Fibroblast of skin of right quadriceps (primary cell): ENCODE measurements at regions not wholly inside any gene's neighbourhood (a gene's known extent, or its start where the extent isn't known, plus 50 kb on each side); places are given as distances from the start of the nearest gene placed in this dataset.

Experiments used
- DNase-seq: peaks from one replicate; pipeline ENCODE4 v3.0.0-alpha.2; 2013

DNA sequence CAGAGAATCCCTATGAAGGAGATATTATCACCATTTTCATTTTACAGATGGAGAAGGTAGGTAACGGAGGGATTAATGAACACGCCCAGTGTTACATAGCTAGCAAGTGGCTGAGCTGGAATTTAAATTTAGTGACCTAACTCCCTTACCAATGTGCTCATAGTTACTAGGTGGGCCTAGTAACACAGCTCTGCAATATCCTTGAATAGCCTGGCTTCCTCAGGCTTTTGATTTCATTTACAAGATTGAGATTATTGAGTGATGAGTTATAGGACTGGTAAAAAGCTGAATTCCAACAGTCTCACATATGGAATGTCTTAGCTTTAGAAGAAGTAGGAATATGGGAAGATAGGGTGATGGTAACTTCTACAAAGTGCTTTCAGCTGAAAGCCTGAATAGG lies 336.3 kb upstream of the KIF2A start:
- DNase-seq: peak; percentile 69

DNA sequence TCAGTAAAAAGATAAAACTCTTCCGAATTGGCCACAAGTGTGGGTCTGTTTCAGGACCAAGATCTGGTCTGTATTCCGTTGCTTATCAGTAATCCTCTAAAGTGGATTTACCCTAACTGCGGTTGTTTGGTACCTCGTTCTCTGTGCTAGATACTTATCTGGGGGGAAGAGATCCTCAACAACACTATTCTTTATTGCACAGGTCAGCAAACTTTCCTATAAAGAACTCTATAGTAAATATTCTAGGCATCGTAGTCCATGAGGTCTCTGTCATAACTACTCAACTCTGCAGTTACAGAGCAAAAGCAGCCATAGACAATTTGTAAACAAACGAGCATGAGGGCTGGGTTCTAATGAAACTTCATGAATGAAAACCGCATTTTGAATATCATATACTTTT lies 335.8 kb upstream of the KIF2A start:
- DNase-seq: no peak

DNA sequence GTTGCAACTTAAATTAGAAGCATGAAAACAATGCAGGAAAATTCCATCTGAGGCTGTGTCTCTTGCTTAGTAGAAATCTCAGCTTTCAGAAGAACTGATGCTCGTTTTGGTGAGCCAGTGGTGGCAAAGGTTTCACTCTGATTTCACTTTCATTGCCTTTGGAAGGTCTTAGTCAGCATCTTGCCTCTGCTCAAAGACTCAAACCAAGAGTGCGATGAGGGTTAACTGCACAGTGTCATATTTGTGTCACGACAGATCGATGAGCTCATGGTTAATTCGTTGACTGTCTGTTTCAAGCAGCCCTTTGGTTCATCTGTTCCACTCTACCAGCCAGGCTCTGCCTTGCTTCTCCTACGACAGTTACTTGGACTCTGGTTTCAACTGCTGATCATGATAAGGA lies 331.3 kb upstream of the KIF2A start:
- DNase-seq: no peak

DNA sequence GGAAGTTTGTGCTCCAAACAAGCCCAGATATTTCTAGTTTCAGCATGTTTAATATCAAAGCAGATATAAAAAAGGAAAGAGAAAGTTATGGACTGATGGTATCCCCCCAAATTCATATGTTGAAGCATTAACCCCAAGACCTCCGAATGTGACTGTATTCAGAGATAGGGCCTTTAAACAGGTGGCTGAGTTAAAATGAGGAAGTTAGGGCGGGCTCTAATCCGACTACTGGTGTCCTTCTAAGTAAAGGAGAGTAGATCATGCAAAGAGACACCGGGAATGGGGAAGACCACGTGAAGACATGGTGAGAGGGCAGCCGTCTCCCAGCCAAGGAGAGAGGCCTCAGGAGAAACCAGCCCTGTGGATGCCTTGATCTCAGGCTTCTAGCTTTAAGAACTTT lies 324.1 kb upstream of the KIF2A start:
- no peak for DNase-seq

DNA sequence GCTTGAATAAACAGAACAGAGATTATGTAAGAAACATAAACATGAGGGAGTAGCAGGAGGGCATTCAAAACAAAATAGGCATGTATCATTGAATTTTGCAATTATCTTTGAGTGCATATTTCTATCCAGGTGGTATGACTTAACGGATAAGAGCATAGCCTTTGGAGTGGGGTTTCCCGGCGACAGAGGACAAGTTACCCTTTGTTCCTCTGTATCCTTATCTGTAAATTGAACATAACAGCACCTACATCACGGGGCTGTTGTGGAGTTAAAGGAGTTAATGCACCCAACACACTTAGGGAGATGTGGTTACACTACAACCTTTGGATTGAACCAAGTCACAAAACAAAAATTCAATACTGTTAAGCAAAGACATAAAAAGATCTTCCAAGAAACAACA lies 314.6 kb upstream of the KIF2A start:
- no peak for DNase-seq

DNA sequence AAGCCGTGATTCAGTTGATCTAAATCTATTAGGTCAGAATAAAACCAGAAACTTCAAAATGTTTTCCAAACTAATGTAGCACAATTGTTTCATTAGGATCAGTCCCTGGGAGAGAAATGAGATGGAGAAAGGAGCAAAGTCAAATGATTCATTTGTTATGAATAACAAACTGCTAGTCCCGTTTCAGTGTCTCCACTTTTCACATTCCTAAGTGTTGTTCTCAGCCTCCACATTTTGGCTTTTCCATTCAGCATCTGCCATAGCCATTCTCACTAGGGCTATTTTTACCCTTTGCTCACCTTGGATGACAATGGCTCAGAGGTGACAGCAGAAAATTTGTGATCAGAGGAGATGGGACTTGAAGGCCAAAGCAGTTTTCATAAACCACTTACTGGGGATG lies 314.1 kb upstream of the KIF2A start:
- peak; percentile 54 for DNase-seq

DNA sequence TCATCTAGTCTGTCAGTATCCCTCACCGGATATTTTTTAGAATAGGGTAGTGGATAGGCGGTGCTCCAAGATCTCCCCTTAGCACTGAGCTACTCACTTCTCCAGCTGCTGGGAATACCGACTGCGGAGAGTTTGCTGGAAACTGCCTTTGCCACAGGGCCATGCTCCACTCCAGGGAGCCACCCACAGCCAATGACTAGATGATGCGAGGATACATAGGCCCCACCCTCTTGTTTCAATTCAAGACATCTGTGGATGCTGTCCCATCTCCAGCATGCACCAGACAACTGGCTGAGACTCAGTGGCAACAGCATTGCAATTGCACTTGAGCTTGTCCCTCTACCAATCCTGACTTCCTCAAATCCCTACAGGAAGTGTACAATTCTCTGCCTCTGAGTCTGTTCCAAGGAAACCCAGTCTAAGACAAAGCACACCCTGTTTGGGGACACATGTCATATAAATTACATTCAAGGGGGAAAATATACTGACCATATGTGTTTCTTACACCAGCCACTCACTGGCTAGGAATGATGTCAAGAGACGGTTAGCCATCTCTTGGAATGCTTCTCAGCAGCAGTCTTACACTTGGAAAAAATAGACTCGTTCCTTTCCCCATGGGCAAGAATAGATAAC lies 312.6 kb upstream of the KIF2A start:
- peak; percentile 58 for DNase-seq

DNA sequence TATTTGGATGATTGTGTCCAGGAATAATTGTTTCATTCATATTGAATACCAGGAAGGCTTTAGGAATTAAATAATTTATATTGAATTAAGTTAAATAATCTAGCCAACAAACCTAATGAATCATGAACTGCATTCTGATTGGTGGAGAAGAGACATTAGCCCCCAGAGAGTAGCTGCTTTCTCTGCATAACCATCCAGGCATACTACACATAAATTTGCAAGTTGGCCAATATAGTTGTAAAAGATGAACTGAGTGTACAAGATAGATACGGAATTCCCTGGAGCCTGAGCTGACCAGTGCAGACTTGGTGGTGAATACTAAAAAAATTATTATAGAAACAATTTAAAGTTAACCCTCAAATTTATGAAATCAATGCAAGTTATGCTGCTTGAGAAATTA lies 311.8 kb upstream of the KIF2A start:
- DNase-seq: peak; percentile 22

DNA sequence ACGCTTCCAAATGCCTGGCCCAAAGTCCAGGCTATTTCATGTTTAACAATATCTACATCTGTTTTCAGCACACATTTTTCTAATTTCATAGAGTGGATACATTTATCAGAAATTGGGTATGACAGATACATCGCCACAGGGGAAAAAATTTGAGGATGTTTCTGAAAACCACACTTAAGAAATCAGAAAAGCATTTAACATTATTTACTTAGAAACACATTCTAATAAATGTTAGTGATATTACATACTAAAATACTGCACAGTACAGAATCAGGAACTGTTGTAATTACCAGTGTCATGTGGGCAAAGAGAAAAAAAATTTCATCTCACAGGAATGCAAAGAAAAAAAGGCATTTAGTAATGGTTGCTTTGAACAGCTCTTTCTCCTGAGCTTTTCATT lies 310.5 kb upstream of the KIF2A start:
- peak; percentile 48 for DNase-seq

DNA sequence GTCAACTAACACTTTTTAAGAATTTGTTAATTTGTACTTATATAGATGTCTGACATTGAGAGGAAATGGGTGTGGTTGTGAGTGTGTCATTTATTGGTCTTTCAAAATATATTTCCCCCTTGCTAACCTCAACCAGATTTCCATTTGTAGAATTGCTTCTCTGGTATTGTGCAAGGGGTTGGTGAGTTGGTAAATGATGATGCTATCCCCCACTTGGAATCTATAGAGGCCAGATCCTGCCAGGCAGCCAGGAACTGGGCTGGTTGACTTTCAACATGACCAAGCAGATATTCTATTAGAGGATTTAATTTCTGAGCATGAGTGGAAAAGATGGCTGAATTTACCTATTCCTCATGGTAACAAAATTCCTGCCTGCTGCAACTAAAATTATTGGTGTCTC lies 306.6 kb upstream of the KIF2A start:
- peak; percentile 35 for DNase-seq

DNA sequence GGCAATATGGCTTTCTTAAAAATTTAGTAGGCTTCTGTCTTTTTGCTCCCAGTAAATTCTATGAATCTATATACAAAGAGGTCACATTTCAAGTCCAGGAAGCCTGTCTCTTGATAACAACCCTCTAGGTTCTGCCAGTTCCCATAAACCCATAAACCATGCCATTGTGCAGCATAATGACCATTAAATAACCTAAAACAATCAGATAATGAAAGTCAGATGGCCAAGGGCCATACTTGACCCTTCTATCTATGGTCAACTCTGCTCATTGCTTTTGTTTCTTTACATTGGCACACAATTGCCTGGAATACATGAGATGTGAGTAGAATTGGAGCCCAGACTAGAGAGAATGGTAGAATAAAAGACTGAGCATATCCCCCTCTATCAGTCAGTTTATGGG lies 305.4 kb upstream of the KIF2A start:
- DNase-seq: no peak

DNA sequence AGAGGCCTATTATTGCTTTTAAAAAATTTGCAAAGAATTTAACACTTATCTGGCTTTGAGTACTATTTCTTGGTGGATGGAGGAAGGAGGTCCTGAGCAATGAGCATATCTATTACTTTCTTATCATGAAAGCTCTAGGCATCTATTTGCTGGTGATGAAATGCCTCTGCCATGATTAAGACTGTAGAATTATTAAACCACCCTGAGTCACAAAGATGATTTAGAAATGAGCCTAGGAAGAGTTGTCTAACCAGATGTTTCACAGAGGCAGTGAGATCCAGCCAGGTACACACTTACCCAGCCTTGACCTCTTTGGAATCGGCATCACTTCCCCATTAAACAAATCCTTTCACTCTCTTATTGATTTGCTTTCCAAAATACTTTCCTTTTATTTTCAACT lies 304.4 kb upstream of the KIF2A start:
- no peak for DNase-seq

DNA sequence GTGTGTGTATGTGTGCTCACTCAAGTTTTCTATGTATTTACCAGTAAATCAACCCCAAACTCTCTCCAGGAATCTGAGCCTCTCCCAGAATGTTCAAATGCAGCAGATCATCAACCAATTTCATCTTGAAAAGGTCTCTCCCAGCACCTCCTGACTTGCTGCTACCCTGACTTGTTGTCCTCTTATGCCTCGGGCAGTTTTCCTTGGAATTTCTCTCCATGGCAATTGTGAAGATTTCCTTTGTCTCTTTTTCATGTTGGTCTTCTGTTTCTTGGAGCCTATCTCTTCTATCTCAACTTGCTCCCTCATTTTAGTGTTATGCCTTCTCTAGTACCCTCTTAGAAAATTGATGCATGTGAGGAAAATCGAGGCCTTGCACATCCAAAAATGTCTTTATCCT lies 303.6 kb upstream of the KIF2A start:
- DNase-seq: no peak

DNA sequence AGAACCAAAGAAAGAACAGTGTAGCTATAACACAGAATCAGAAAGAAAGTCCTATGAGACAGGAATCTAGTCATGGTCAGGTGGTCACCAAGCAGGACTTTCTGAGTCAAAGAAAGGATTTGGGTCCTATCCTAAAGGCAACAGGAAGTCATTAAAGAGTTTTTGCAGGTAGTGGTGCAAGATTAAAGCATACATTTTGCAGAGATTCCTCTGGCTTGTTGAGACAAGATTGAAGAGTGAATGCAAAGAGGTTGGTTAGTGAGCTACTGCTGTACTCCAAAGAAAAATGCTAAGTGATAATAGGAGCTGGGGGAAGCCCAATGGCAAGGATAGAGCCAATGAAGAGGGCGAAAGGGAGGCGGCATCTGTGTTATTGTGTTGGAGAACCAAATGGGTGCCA lies 300.5 kb upstream of the KIF2A start:
- no peak for DNase-seq

DNA sequence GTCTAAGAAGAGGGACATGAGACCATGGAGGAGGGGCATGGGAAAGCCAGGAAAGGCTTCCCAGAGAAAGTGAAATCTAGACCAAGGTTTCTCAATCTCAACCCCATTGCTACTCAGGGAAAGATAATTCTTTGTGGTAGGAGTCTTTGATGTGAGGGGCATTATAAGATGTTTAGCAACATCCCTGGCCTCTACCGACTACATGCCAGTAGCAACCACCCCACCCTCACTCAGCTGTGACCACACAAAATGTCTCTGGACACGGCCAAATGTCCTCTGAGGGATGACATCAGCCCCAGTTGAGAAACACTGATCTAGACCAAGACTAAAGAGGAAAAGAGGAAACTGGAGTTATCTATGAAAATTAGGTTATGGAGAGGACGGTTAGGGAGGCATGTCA lies 298.5 kb upstream of the KIF2A start:
- no peak for DNase-seq

DNA sequence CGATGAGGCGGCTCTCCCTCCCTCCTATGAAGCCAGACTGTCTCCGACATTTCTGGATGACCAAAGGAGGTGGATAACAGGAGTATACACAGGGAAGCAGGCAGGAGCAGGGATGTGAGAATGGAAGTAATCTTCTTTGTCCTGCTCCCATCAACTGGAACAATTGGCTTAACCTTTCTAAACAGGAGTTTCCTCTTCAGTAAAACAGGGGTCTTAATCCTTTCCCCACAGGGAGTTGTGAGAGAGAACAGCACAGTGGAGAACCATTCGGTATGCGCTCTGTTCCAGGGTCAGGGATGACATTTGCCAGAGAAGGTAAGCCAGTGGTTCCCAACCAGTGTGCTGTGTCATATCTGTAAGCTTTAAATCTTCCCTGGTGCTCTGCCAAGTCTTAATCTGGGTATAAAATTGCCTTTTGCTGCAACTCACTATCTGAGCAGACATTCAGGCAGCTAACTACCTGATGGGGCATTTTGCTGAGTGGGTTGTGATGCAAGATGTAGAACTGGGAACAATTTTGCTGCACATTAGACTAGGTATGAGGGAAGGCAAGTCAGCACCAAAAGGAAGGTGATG lies 294.8 kb upstream of the KIF2A start:
- DNase-seq: no peak

DNA sequence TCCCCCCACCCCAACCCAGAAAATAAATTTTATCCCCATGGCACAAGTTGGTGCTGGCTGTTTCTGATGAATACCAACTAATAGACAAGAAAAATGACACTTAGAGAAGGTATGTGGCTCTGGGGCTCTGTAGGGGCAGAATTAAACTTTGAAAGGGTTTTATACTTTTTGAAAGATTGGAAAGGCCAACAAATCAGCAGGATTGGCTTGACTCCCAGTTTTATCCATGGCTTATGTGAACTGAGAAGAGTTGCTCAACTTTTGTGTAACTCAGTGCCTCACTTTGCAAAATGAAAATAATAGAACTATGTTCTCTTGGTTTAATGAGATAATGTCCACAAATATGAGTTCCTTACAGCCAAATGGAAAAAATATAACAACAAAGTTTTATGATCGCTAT lies 288.9 kb upstream of the KIF2A start:
- peak; percentile 43 for DNase-seq

DNA sequence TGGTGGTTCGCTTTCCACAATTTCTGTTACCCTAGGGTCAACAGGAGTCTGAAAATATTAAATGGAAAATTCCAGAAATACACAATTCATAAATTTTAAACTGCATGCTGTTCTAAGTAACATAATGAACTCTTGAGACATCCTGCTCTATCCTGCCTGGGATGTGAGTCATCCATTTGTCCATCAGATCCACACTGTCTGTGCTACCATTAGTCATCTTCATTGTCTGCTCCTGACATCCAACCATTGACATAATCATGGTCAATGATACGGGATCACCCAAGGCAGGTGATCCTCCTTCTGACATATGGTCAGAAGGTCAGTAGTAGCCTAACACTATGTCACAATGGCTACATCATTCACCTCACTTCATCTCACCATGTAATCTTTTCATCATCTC lies 276.7 kb upstream of the KIF2A start:
- peak; percentile 47 for DNase-seq

DNA sequence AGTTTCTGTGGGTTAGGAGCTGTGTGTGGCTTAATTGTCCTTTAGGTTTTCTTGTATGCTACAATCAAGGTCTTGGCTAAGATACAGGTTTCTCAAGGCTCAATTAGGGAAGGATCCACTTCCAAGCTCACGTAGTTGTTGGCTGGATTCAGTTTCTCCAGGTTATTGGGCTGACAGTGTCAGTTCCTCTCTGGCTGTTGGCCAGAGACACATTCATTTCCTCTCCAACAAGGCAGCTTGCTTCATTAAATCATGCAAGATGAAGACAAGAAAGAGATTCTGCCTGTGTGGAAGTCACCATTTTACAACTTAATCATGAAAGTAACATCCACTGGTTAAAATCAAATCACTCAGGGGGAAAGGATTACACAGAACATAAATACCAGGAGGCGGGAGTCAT lies 275.7 kb upstream of the KIF2A start:
- DNase-seq: peak; percentile 27

DNA sequence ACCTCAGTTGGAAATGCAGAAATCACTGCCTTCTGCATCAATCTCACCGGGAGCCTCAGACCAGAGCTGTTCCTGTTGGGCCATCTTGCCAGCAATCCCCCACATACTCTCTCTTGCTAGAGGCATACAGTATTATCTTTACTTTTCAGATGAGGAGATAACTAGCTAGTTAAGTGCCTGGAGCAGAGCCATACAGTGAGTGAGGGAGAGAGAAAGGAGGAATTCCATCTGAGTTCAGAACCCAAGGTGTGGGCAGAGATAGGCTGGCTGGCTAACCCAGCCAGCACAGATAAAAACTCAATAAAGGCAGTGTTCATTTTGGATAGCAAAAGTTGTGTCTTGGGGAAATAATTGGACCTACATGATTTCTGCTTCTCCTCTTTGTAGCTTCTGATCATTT lies 268.0 kb upstream of the KIF2A start:
- no peak for DNase-seq

DNA sequence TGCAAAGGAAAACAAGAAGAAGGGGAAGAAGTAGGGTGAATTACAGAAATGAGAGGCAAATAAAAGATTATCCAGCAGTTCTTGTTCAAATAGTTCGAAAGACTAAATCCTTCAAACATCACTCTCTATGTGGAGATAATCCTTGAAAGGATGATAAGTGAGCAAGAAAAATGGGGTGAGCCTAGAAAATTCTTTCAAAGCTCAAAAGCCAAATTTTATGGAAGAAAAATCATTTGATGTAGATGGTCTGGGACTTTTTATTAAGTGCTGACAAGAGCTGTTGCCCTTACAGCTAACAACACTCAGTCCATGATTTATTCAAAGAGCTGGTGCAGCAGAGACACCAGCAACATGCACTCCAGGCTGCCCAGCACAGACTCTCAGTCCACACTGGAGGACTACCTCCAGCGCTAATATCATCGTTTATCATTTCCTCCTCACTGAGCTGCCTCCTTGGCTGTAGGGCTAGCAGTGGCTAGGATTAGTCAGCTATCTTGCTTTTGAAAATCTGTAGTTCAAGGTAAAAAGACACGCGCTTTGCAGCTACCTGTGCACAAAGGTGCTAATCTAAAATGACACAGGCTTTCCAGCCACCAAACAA lies 264.8 kb upstream of the KIF2A start:
- DNase-seq: no peak

DNA sequence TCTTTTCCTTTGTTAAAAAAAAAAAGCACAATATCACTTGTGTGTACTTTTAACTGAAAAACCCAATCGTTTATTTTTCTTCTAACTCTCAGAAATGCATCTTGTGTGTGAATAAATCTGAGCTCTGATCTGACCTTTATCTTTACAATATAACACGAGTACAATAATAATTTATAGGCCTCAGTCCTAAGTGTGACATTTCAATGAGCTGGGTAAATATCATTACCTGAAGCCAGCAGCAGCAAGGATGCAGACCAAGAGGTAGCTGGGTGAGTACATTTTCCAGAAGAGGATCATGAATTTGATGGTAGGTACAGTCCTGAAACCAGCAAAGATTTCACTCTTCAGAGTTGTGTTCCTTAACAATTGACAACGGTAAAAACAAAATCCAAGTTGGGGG lies 264.0 kb upstream of the KIF2A start:
- no peak for DNase-seq

DNA sequence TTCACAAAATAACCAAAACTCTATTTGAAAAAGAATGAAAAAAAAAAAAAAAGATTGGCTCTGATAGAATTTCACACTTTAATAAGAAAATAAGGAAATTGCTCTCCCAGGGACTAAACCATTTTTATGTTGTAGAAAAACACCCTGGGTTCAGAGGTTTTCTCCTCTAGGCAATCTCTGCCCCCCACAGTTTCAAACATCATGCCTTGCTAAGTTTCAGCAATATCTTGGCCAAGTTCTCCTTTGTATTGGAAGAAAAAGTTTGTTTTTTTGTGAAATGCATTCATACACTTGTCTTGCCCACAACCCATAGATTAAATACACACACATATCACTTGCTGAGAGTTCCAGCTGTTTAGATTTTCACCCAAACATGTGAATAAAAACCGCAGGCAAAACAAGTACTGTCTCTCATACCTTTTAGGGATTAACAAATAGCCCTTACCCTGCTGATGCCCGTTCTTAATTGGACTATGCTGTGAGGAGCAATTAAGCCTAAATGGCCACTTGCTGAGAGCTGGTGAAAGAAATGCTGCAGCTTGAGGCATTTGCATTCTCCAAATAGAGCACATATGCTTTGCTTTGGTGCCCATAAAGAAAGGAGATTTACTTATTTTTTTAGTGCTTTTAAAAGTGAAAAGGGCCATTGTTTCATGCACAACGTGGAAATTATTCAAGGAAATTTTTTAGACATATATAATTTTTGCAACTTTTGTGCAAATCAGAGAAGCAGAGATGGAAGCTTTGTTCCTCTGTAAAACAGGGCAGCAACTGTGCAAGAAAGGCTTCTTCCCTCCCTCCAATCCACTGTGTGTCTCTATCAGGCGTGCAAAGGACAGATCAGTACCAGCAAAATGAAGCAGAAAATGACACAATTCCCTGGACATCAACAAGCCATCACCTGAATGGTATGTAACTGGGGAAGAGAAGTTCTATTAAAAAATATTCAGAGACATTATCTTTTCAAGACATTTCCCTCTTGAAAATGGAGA lies 262.4 kb upstream of the KIF2A start:
- DNase-seq: no peak

DNA sequence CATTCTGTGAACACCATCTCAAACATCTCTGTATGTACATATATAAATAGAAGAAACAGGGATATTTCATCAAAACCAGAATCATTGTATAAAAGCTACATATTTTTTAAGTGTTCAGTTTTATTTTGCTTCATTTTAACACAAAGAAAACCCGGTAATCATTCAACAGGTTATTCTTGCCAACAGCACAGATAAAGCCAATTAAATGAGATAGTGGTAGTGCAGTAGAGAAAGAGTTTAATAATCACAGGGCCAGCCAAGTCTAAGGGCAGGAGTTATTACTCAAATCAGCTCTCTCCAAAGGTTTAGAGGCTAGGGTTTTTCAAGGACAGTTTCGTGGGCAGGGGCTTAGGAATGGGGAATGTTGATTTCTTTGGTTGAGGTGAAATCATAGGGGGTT lies 261.0 kb upstream of the KIF2A start:
- DNase-seq: no peak
